Keratinocyte (primary cell): ENCODE measurements at regions not wholly inside any gene's neighbourhood (a gene's known extent, or its start where the extent isn't known, plus 50 kb on each side); places are given as distances from the start of the nearest gene placed in this dataset.

Experiments used
- DNase-seq: peaks from one replicate; pipeline ENCODE4 v3.0.0-alpha.2; 2011; ENCODE audit warnings: low read depth, missing footprints, low spot score
- FAIRE-seq: peaks from 2 replicates; lab custom pipeline; 2011; peaks lifted over from hg19 to GRCh38; lab: Jason Lieb, UNC
- H2AFZ ChIP-seq: 2 replicates; pipeline ENCODE4 v1.6.0; 2012; ENCODE audit warnings: low read length, control low read depth, inconsistent platforms; ENCODE audit not compliant: control insufficient read depth
- H3K27ac ChIP-seq: 2 replicates; pipeline ENCODE4 v1.5.1; 2011; ENCODE audit warnings: low read length; ENCODE audit not compliant: control insufficient read depth, insufficient read depth
- H3K27me3 ChIP-seq: 3 replicates; pipeline ENCODE4 v1.6.0; 2011; ENCODE audit warnings: low read length; ENCODE audit not compliant: control insufficient read depth, insufficient read depth; ENCODE audit errors: extremely low read depth
- H3K36me3 ChIP-seq, 2 experiments: 2 replicates in 1 of 2; 3 replicates in 1 of 2; pipeline ENCODE4 v1.5.1; 2011; ENCODE audit warnings: low read length in 2 of 2, mild to moderate bottlenecking in 1 of 2; ENCODE audit not compliant: control insufficient read depth in 2 of 2, insufficient read depth in 2 of 2; ENCODE audit errors: extremely low read depth in 1 of 2
- H3K4me1 ChIP-seq: 3 replicates; pipeline ENCODE4 v1.5.1; 2011; ENCODE audit warnings: low read length; ENCODE audit not compliant: control insufficient read depth, insufficient read depth; ENCODE audit errors: extremely low read depth
- H3K4me2 ChIP-seq: 3 replicates; pipeline ENCODE4 v1.6.0; 2011; ENCODE audit warnings: low read depth, low read length; ENCODE audit not compliant: control insufficient read depth, insufficient read depth; ENCODE audit errors: extremely low read depth
- H3K4me3 ChIP-seq, 3 experiments: fragments of 200-600 bp in 1 of 3; sonication (generic) in 1 of 3; 2 replicates in 2 of 3; 3 replicates in 1 of 3; pipeline ENCODE4 v1.5.1; 2011 to 2016; ENCODE audit warnings: low read length in 3 of 3, mild to moderate bottlenecking in 3 of 3, control low read depth in 2 of 3, inconsistent platforms in 1 of 3, low read depth in 1 of 3, mixed read lengths in 1 of 3, mixed run types in 1 of 3, moderate library complexity in 1 of 3; ENCODE audit not compliant: control insufficient read depth in 2 of 3, insufficient read depth in 2 of 3; ENCODE audit errors: extremely low read depth in 1 of 3
- H3K79me2 ChIP-seq: 2 replicates; pipeline ENCODE4 v1.6.0; 2012; ENCODE audit warnings: low read length; ENCODE audit not compliant: control insufficient read depth, insufficient read depth
- H3K9ac ChIP-seq: 3 replicates; pipeline ENCODE4 v1.6.0; 2011; ENCODE audit warnings: low read length; ENCODE audit not compliant: control insufficient read depth, insufficient read depth; ENCODE audit errors: extremely low read depth
- H3K9me1 ChIP-seq: 3 replicates; pipeline ENCODE4 v1.6.0; 2011; ENCODE audit warnings: low read length; ENCODE audit not compliant: control insufficient read depth, insufficient read depth; ENCODE audit errors: extremely low read depth
- H3K9me3 ChIP-seq: 2 replicates; pipeline ENCODE4 v1.5.1; 2012; ENCODE audit warnings: low read depth, low read length; ENCODE audit not compliant: control insufficient read depth
- H4K20me1 ChIP-seq: 3 replicates; pipeline ENCODE4 v1.6.0; 2011; ENCODE audit warnings: low read length; ENCODE audit not compliant: control insufficient read depth, insufficient read depth; ENCODE audit errors: extremely low read depth
- CTCF ChIP-seq, 3 experiments: IDR thresholded peaks in 1 of 3; conservative IDR thresholded peaks in 1 of 3; optimal IDR thresholded peaks in 1 of 3; 2 replicates in 2 of 3; 3 replicates in 1 of 3; pipeline versions ENCODE3 to v1.5.1; 2011; ENCODE audit warnings: low read length in 3 of 3, mild to moderate bottlenecking in 3 of 3, moderate library complexity in 2 of 3, control low read depth in 1 of 3, inconsistent platforms in 1 of 3; ENCODE audit not compliant: insufficient read depth in 2 of 3; ENCODE audit errors: extremely low read depth in 1 of 3
- EZH2 ChIP-seq: IDR thresholded peaks from one replicate; pipeline ENCODE4 v1.6.1; 2012; ENCODE audit warnings: inconsistent platforms, mild to moderate bottlenecking, low read length, moderate library complexity
- dilution Hi-C: fragments of 300-500 bp; cut with MboI; formaldehyde crosslinking; loops from one replicate; pipeline ENCODE4 v1.7.0; 2020; ENCODE audit warnings: low sequenced_read_pairs; ENCODE audit not compliant: extremely low pct_ligation_motif_present

- no peak for DNase-seq
- no peak for FAIRE-seq
- H3K4me1 ChIP-seq: no peaks in the 10 kb centered on the region
- no peaks in the 10 kb centered on the region for H3K9me1 ChIP-seq
- no peaks in the 10 kb centered on the region for H4K20me1 ChIP-seq
- H3K4me2 ChIP-seq: no peak overlapping the region
- no peaks in the 10 kb centered on the region for H3K9me3 ChIP-seq
- H3K27me3 ChIP-seq: no peaks in the 10 kb centered on the region
- no peak overlapping the region for H3K27ac ChIP-seq
- no peak overlapping the region for H3K4me3 ChIP-seq
- H3K79me2 ChIP-seq: no peaks in the 10 kb centered on the region
- H3K9ac ChIP-seq: no peak overlapping the region
- H3K36me3 ChIP-seq: no peaks in the 10 kb centered on the region
- dilution Hi-C loops: no loop called here
- TF ChIP-seq CTCF (optimal IDR thresholded peaks at IDR 0.05 in 1 of 3, IDR thresholded peaks at IDR 0.05 in 1 of 3, conservative IDR thresholded peaks at IDR 0.05 in 1 of 3; ENCODE audit: extremely low read depth in 1 of 3, insufficient read depth in 2 of 3, low read length in 3 of 3): no peak
- TF ChIP-seq EZH2: no peak
- no peak overlapping the region for H2AFZ ChIP-seq
Observed at GRCh38 chr11:134797411-134798089, 385.5 kb upstream of the B3GAT1 start.

DNA sequence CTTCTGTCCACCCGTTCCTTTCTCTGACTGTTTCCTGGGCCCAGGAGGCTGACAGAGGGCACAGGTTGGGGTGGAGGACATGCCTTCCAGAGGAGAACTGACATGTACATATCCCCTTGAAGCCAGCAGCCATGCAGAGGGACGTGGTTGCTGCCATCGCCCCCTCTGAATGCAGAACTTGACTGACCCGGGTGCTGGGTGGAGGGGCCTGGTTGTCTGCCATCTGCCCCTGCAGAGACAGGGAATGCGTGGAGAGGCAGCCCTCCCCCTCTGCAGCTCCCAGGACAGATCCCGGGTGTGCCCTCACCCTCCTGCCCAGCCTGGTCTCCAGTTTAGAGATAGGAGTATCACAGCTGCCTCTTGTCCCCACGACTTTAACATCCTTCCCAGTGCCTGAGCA, 383.0 kb upstream of the B3GAT1 start:
- Histone ChIP-seq H3K79me2 (no peaks in the 10 kb centered on the region), H3K4me3 (no peak overlapping the region), H3K36me3 (no peaks in the 10 kb centered on the region), H2AFZ (no peak overlapping the region), H4K20me1 (no peaks in the 10 kb centered on the region), H3K27me3 (no peaks in the 10 kb centered on the region), H3K27ac (no peak overlapping the region), H3K4me1 (no peaks in the 10 kb centered on the region), H3K9me3 (no peaks in the 10 kb centered on the region), H3K9ac (no peak overlapping the region), H3K9me1 (no peaks in the 10 kb centered on the region), H3K4me2 (no peak overlapping the region)
- TF ChIP-seq EZH2 (no peak), CTCF (optimal IDR thresholded peaks at IDR 0.05 in 1 of 3, IDR thresholded peaks at IDR 0.05 in 1 of 3, conservative IDR thresholded peaks at IDR 0.05 in 1 of 3; ENCODE audit: extremely low read depth in 1 of 3, insufficient read depth in 2 of 3, low read length in 3 of 3) (no peak)
- no peak for DNase-seq
- no peak for FAIRE-seq
- dilution Hi-C loops: no loop called here
